KMS-11 (cell line): ENCODE measurements at regions not wholly inside any gene's neighbourhood (a gene's known extent, or its start where the extent isn't known, plus 50 kb on each side); places are given as distances from the start of the nearest gene placed in this dataset.

ENCODE experiments used
- H2AFZ ChIP-seq: fragments of 200-600 bp; sonication (generic); 2 replicates; pipeline ENCODE4 v1.6.1; 2016; ENCODE audit warnings: antibody characterized with exemption, mixed run types, low read depth
- H3K27ac ChIP-seq: fragments of 200-600 bp; sonication (generic); 2 replicates; pipeline ENCODE4 v1.6.1; 2016; ENCODE audit warnings: mild to moderate bottlenecking, mixed run types
- H3K27me3 ChIP-seq: fragments of 200-600 bp; sonication (generic); 2 replicates; pipeline ENCODE4 v1.6.1; 2017; ENCODE audit warnings: mild to moderate bottlenecking, low read depth, mixed run types, moderate library complexity; ENCODE audit not compliant: insufficient read depth
- H3K36me3 ChIP-seq: fragments of 200-600 bp; sonication (generic); 2 replicates; pipeline ENCODE4 v1.6.1; 2017; ENCODE audit warnings: mild to moderate bottlenecking, mixed run types; ENCODE audit not compliant: insufficient read depth
- H3K4me1 ChIP-seq: fragments of 200-600 bp; sonication (generic); 2 replicates; pipeline ENCODE4 v1.6.1; 2016; ENCODE audit warnings: mild to moderate bottlenecking, low read depth, mixed run types; ENCODE audit not compliant: poor library complexity, severe bottlenecking
- H3K4me2 ChIP-seq: fragments of 200-600 bp; sonication (generic); 2 replicates; pipeline ENCODE4 v1.7.0; 2016; ENCODE audit warnings: mild to moderate bottlenecking, mixed run types
- H3K4me3 ChIP-seq: fragments of 200-600 bp; sonication (generic); IDR thresholded peaks from 2 replicates; pipeline ENCODE4 v1.6.1; 2017; ENCODE audit warnings: low read depth, low read length, mixed read lengths; ENCODE audit not compliant: insufficient read depth
- H3K79me2 ChIP-seq: fragments of 200-600 bp; sonication (generic); 2 replicates; pipeline ENCODE4 v1.6.1; 2016; ENCODE audit warnings: low read depth, mixed run types; ENCODE audit not compliant: insufficient read depth
- H3K9ac ChIP-seq: fragments of 200-600 bp; sonication (generic); 2 replicates; pipeline ENCODE4 v1.6.1; 2016; ENCODE audit warnings: mild to moderate bottlenecking, mixed run types
- H4K20me1 ChIP-seq: fragments of 200-600 bp; sonication (generic); 2 replicates; pipeline ENCODE4 v1.6.1; 2016; ENCODE audit warnings: mild to moderate bottlenecking, mixed run types; ENCODE audit not compliant: insufficient read depth
- TF ChIP-seq, protein P1 (sequence below): fragments of 200-600 bp; sonication (generic); conservative IDR thresholded peaks from 2 replicates; pipeline ENCODE4 v1.6.1; 2017; ENCODE audit warnings: low read depth, mild to moderate bottlenecking, antibody characterized with exemption, low read length, moderate library complexity, mixed read lengths

DNA sequence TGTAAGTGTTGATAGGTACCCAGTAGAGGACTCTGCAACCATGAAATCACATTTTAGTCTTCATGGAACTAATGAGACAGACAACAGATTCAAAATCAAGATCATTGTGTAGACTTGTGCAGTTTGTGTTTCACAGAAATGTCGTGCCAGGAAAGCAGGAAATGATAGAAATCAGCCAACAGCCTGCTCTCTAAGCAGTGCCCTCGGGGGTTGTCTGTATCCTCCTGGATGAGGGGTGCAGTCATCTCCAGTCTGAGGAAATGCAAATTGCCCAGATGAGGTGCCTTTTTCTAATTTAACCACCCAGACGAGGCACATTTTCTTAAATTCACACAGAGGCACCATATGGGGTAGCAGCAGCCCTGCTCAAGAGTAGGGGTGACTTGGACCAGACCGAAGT lies 663.1 kb downstream of the XIRP2 start:
- Histone ChIP-seq H3K27me3 (no peaks in the 10 kb centered on the region), H3K36me3 (no peaks in the 10 kb centered on the region), H3K4me1 (no peaks in the 10 kb centered on the region), H3K9ac (no peak overlapping the region), H3K4me2 (no peak overlapping the region), H3K79me2 (no peaks in the 10 kb centered on the region), H4K20me1 (no peaks in the 10 kb centered on the region), H3K4me3 (no peak overlapping the region), H3K27ac (no peak overlapping the region), H2AFZ (no peak overlapping the region)
- TF ChIP-seq, protein P1, sequence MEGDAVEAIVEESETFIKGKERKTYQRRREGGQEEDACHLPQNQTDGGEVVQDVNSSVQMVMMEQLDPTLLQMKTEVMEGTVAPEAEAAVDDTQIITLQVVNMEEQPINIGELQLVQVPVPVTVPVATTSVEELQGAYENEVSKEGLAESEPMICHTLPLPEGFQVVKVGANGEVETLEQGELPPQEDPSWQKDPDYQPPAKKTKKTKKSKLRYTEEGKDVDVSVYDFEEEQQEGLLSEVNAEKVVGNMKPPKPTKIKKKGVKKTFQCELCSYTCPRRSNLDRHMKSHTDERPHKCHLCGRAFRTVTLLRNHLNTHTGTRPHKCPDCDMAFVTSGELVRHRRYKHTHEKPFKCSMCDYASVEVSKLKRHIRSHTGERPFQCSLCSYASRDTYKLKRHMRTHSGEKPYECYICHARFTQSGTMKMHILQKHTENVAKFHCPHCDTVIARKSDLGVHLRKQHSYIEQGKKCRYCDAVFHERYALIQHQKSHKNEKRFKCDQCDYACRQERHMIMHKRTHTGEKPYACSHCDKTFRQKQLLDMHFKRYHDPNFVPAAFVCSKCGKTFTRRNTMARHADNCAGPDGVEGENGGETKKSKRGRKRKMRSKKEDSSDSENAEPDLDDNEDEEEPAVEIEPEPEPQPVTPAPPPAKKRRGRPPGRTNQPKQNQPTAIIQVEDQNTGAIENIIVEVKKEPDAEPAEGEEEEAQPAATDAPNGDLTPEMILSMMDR: no peak

DNA sequence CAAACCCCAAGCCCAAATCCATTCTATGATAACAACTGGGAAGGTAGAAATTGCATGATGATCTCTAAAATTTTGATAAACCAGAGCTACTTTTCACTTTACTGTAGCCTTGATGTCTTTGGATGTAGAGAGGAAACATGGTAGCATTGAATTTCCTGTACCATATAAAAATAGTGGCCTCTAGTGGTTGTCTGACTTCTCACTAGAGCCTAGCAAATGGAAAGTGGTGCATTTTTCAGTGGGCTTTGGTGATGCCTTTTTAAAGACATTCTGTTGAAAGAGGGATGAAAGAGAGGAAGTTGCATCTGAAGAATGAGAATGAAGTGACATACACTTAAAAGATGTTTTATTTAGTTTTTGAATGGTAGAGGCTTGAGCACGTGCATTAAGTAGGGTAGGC lies 662.2 kb downstream of the XIRP2 start:
- TF ChIP-seq, protein P1: peak; percentile 50
- no peak overlapping the region for H3K9ac ChIP-seq
- no peak overlapping the region for H2AFZ ChIP-seq
- H3K27ac ChIP-seq: no peak overlapping the region
- no peaks in the 10 kb centered on the region for H3K27me3 ChIP-seq
- no peak overlapping the region for H3K4me3 ChIP-seq
- no peak overlapping the region for H3K4me2 ChIP-seq
- no peaks in the 10 kb centered on the region for H4K20me1 ChIP-seq
- H3K79me2 ChIP-seq: no peaks in the 10 kb centered on the region
- H3K36me3 ChIP-seq: no peaks in the 10 kb centered on the region
- H3K4me1 ChIP-seq: no peaks in the 10 kb centered on the region

DNA sequence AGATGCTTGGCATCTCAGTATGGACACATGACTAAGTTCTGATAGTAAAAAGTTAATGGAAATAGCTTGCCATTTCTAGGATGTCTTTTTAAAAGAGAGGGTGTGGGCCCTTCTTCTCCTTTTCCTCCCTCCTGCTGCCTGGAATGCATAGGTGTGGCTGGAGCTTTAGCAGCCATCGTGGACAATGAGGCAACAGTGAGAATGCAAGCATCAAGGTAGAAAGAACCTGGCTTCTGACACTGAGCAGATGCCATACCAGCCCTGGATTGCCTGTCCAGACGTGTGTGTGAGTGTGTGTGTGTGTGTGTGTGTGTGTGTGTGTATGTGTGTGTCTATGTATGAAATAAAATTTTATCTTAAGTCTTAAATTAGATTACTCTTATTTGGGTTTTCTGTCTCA lies 660.1 kb downstream of the XIRP2 start:
- no peak overlapping the region for H3K27ac ChIP-seq
- no peak overlapping the region for H3K4me3 ChIP-seq

DNA sequence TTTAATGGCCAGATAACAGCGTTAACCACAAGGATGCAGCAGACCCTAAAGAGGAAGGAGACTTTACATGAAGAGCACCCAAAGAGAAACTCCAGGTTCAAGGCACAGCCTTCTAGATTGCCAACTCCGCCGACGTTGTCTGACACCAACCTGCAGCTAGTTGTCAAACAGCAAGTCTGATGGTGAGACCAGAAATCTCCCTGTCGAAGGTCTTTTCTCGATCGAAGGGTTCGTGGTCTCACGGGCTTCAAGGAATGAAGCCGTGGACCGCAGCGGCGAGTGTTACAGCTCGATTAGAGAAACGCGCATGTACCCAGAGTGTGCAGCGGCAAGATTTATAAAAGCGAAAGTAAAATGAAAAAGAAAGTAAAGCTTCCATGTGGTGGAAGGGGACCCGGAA lies 656.3 kb downstream of the XIRP2 start:
- H2AFZ ChIP-seq: no peak overlapping the region
- no peak overlapping the region for H3K27ac ChIP-seq
- H3K4me1 ChIP-seq: no peaks in the 10 kb centered on the region
- no peak overlapping the region for H3K4me3 ChIP-seq
- no peak overlapping the region for H3K4me2 ChIP-seq
- H3K36me3 ChIP-seq: no peaks in the 10 kb centered on the region
- no peaks in the 10 kb centered on the region for H4K20me1 ChIP-seq
- TF ChIP-seq, protein P1: no peak
- H3K9ac ChIP-seq: no peak overlapping the region
- H3K79me2 ChIP-seq: no peaks in the 10 kb centered on the region
- no peaks in the 10 kb centered on the region for H3K27me3 ChIP-seq

More for the DNA sequence above, 660.1 kb downstream of the XIRP2 start:
- Histone ChIP-seq H3K9ac (no peak overlapping the region), H3K27me3 (no peaks in the 10 kb centered on the region), H4K20me1 (no peaks in the 10 kb centered on the region), H3K4me1 (no peaks in the 10 kb centered on the region), H3K36me3 (no peaks in the 10 kb centered on the region), H2AFZ (no peak overlapping the region), H3K4me2 (no peak overlapping the region), H3K79me2 (no peaks in the 10 kb centered on the region)
- TF ChIP-seq, protein P1: no peak

DNA sequence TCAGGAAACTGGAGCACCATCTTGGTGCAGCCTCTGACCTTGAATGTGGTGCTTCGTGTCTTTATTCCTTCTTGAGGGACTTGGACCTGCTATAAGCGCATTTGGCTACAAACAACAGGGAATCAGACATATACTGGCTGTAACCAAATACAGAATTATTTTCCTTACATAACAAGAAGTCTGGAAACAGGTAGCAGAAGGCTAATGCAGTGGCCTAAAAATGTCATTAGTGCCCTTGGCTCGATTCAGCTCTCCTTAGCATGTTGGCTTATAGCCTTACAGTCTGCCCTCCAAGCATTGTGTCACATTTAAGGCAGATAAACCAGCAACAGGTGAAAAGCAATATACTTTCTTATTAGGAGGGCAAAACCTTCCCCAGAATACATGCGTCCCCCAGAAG lies 655.4 kb downstream of the XIRP2 start:
- Histone ChIP-seq H3K79me2 (no peaks in the 10 kb centered on the region), H4K20me1 (no peaks in the 10 kb centered on the region), H3K4me1 (no peaks in the 10 kb centered on the region), H3K27ac (no peak overlapping the region), H3K4me3 (no peak overlapping the region), H2AFZ (no peak overlapping the region), H3K9ac (no peak overlapping the region), H3K4me2 (no peak overlapping the region), H3K36me3 (no peaks in the 10 kb centered on the region), H3K27me3 (no peaks in the 10 kb centered on the region)
- TF ChIP-seq, protein P1: no peak
